ENCODE measurements at regions not wholly inside any gene's neighbourhood (a gene's known extent, or its start where the extent isn't known, plus 50 kb on each side); places are given as distances from the start of the nearest gene placed in this dataset.

DNA sequence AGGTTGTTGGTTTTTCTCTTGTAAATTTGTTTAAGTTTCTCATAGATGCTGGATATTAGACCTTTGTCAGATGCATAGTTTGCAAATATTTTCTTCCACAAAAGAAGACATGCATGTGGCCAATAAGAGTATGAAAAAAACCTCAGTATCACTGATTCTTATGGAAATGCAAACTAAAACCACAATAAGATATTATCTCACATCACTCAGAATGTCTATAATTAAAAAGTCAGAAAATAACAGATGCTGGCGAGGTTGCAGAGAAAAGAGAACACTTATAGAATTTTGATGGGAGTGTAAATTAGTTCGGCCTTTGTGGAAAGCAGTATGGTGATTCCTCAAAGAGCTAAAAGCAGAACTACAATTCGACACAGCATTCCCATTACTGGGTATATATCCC is 1355.6 kb downstream of the FAM133A start:
- Histone ChIP-seq H4K20me1 (replicated peaks; ENCODE audit: control insufficient read depth, insufficient read depth, low read length) (no peaks in the 10 kb centered on the region), H3K4me2 (ENCODE audit: insufficient read depth, low read length) (no peak overlapping the region), H2AFZ (ENCODE audit: low read depth, low read length) (no peak overlapping the region), H3K36me3 (ENCODE audit: control insufficient read depth, insufficient read depth, low read length) (no peaks in the 10 kb centered on the region), H3K79me2 (ENCODE audit: control insufficient read depth, insufficient read depth, low read length) (no peaks in the 10 kb centered on the region), H3K9me3 (replicated peaks; ENCODE audit: control insufficient read depth, insufficient read depth, low read depth, low read length) (no peaks in the 10 kb centered on the region), H3K4me1 (replicated peaks in 1 of 2; ENCODE audit: control insufficient read depth in 2 of 2, insufficient read depth in 2 of 2, low read length in 2 of 2) (no peaks in the 10 kb centered on the region), H3K27ac (ENCODE audit: extremely low read depth, low read depth, low read length) (no peak overlapping the region), H3K4me3 (no peak overlapping the region), H3K9ac (ENCODE audit: insufficient read depth in 1 of 2, low read depth in 2 of 2, low read length in 2 of 2) (no peak overlapping the region), H3K27me3 (ENCODE audit: control insufficient read depth in 2 of 2, insufficient read depth in 2 of 2, low read length in 2 of 2) (no peaks in the 10 kb centered on the region), H3K9me1 (ENCODE audit: control insufficient read depth, insufficient read depth, low read length) (no peaks in the 10 kb centered on the region)
- DNase-seq (ENCODE audit: extremely low read depth in 1 of 4, low spot score in 3 of 4): no peak
- CTCF ChIA-PET (ENCODE audit: low intra/inter-chr PET ratio): no interaction called here
- no TSS peak for BruUV-seq (replicated peaks)
- in situ Hi-C loops (cut with MboI) (no loop called here), intact Hi-C loops (cut with micrococcal nuclease) (no loop called here)
- TF ChIP-seq MAZ (CRISPR knock-in tag; conservative IDR thresholded peaks at IDR 0.05 in 1 of 2, IDR thresholded peaks at IDR 0.05 in 1 of 2) (no peak), ERF (CRISPR knock-in tag; IDR thresholded peaks at IDR 0.05) (no peak), GTF2B (IDR thresholded peaks at IDR 0.05; ENCODE audit: extremely low read depth, insufficient read length) (no peak)
- FAIRE-seq: no peak
- no peak for ATAC-seq
- WGBS (ENCODE audit: insufficient coverage, low coverage, missing lambda C conversion rate): 0% methylated on average over 3 of the region's 3 CpGs
- POLR2A ChIA-PET: no interaction called here

GRCh38 chrX:95040104-95040503 is 1366.1 kb downstream of the FAM133A start:
- Histone ChIP-seq H3K4me1 (replicated peaks in 1 of 2; ENCODE audit: control insufficient read depth in 2 of 2, insufficient read depth in 2 of 2, low read length in 2 of 2) (no peaks in the 10 kb centered on the region), H3K9ac (ENCODE audit: insufficient read depth in 1 of 2, low read depth in 2 of 2, low read length in 2 of 2) (no peak overlapping the region), H3K4me3 (no peak overlapping the region), H3K79me2 (ENCODE audit: control insufficient read depth, insufficient read depth, low read length) (no peaks in the 10 kb centered on the region), H4K20me1 (replicated peaks; ENCODE audit: control insufficient read depth, insufficient read depth, low read length) (no peaks in the 10 kb centered on the region), H3K9me1 (ENCODE audit: control insufficient read depth, insufficient read depth, low read length) (no peaks in the 10 kb centered on the region), H3K27me3 (ENCODE audit: control insufficient read depth in 2 of 2, insufficient read depth in 2 of 2, low read length in 2 of 2) (no peaks in the 10 kb centered on the region), H2AFZ (ENCODE audit: low read depth, low read length) (no peak overlapping the region), H3K36me3 (ENCODE audit: control insufficient read depth, insufficient read depth, low read length) (no peaks in the 10 kb centered on the region), H3K27ac (ENCODE audit: extremely low read depth, low read depth, low read length) (no peak overlapping the region), H3K9me3 (replicated peaks; ENCODE audit: control insufficient read depth, insufficient read depth, low read depth, low read length) (no peaks in the 10 kb centered on the region), H3K4me2 (ENCODE audit: insufficient read depth, low read length) (no peak overlapping the region)
- in situ Hi-C loops (cut with MboI): no loop called here
- intact Hi-C loops (cut with micrococcal nuclease): no loop called here
- ChIA-PET POLR2A (no interaction called here), CTCF (ENCODE audit: low intra/inter-chr PET ratio) (no interaction called here)
- WGBS (ENCODE audit: insufficient coverage, low coverage, missing lambda C conversion rate): 0% methylated on average over 1 of the region's 1 CpG
- DNase-seq (ENCODE audit: extremely low read depth in 1 of 4, low spot score in 3 of 4) (no peak), FAIRE-seq (no peak), ATAC-seq (no peak)
- BruUV-seq (replicated peaks): no TSS peak
- TF ChIP-seq PURB (CRISPR knock-in tag; IDR thresholded peaks at IDR 0.05; ENCODE audit: low read depth) (no peak), TFAM (CRISPR knock-in tag; conservative IDR thresholded peaks at IDR 0.05) (no peak), SMARCE1 (IDR thresholded peaks at IDR 0.05) (no peak), ZNF197 (CRISPR knock-in tag; IDR thresholded peaks at IDR 0.05; ENCODE audit: low read depth) (no peak), HDAC1 (IDR thresholded peaks at IDR 0.05) (no peak), ZNF263 (CRISPR knock-in tag; IDR thresholded peaks at IDR 0.05; ENCODE audit: borderline replicate concordance) (no peak), ZSCAN32 (CRISPR knock-in tag; IDR thresholded peaks at IDR 0.05) (no peak), DACH1 (IDR thresholded peaks at IDR 0.05; ENCODE audit: partially characterized antibody) (no peak), RFX5 (IDR thresholded peaks at IDR 0.05; ENCODE audit: low read depth, low read length) (no peak)
- TF ChIP-seq, protein P1, sequence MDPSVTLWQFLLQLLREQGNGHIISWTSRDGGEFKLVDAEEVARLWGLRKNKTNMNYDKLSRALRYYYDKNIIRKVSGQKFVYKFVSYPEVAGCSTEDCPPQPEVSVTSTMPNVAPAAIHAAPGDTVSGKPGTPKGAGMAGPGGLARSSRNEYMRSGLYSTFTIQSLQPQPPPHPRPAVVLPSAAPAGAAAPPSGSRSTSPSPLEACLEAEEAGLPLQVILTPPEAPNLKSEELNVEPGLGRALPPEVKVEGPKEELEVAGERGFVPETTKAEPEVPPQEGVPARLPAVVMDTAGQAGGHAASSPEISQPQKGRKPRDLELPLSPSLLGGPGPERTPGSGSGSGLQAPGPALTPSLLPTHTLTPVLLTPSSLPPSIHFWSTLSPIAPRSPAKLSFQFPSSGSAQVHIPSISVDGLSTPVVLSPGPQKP (CRISPR knock-in tag; IDR thresholded peaks at IDR 0.05): no peak
